Neuronal stem cell (in vitro differentiated cells): ENCODE measurements at regions not wholly inside any gene's neighbourhood (a gene's known extent, or its start where the extent isn't known, plus 50 kb on each side); places are given as distances from the start of the nearest gene placed in this dataset.

Experiments
- DNase-seq: peaks from one replicate; pipeline ENCODE4 v3.0.0-alpha.2; 2013; ENCODE audit warnings: low spot score
- H2AFZ ChIP-seq: one replicate; pipeline ENCODE4 v1.6.1; 2013; ENCODE audit warnings: mild to moderate bottlenecking, low read length, inconsistent platforms
- H2AK5ac ChIP-seq: 2 replicates; pipeline ENCODE4 v1.6.1; 2013; ENCODE audit warnings: low read depth, mild to moderate bottlenecking, inconsistent platforms, low read length, moderate library complexity, mixed read lengths
- H2BK120ac ChIP-seq: 2 replicates; pipeline ENCODE4 v1.6.1; 2013; ENCODE audit warnings: low read depth, mild to moderate bottlenecking, inconsistent platforms, low read length, moderate library complexity, mixed read lengths
- H2BK12ac ChIP-seq: one replicate; pipeline ENCODE4 v1.6.1; 2013; ENCODE audit warnings: low read length, inconsistent platforms
- H2BK15ac ChIP-seq: 2 replicates; pipeline ENCODE4 v1.6.1; 2013; ENCODE audit warnings: mild to moderate bottlenecking, low read length, inconsistent platforms, mixed read lengths
- H2BK5ac ChIP-seq: one replicate; pipeline ENCODE4 v1.6.1; 2013; ENCODE audit warnings: inconsistent platforms, mild to moderate bottlenecking, low read length, moderate library complexity
- H3K14ac ChIP-seq: one replicate; pipeline ENCODE4 v1.6.1; 2013; ENCODE audit warnings: low read length, inconsistent platforms
- H3K18ac ChIP-seq: 2 replicates; pipeline ENCODE4 v1.6.1; 2013; ENCODE audit warnings: low read length, inconsistent platforms
- H3K23ac ChIP-seq: 2 replicates; pipeline ENCODE4 v1.6.1; 2013; ENCODE audit warnings: low read depth, mild to moderate bottlenecking, mixed read lengths, low read length, inconsistent platforms; ENCODE audit not compliant: poor library complexity
- H3K27ac ChIP-seq: replicated peaks from 3 replicates; pipeline ENCODE4 v1.5.1; 2013; ENCODE audit warnings: low read length, inconsistent platforms
- H3K27me3 ChIP-seq, 3 experiments: 2 replicates each; pipeline ENCODE4 v1.6.1; 2013; ENCODE audit warnings: low read length in 3 of 3, mild to moderate bottlenecking in 2 of 3, inconsistent platforms in 1 of 3, low read depth in 1 of 3, mixed read lengths in 1 of 3, moderate library complexity in 1 of 3; ENCODE audit not compliant: control insufficient read depth in 3 of 3, insufficient read depth in 3 of 3
- H3K36me3 ChIP-seq, 2 donors: replicated peaks in 1 of 2; 2 replicates each; pipeline ENCODE4 v1.6.1; 2013; ENCODE audit warnings: low read length in 2 of 2; ENCODE audit not compliant: control insufficient read depth in 2 of 2, insufficient read depth in 2 of 2
- H3K4ac ChIP-seq: 2 replicates; pipeline ENCODE4 v1.6.1; 2013; ENCODE audit warnings: inconsistent platforms, mild to moderate bottlenecking, low read length, moderate library complexity
- H3K4me1 ChIP-seq, 2 donors: 1 replicate in 1 of 2; 2 replicates in 1 of 2; pipeline ENCODE4 v1.6.1; 2013; ENCODE audit warnings: low read length in 2 of 2, low read depth in 1 of 2; ENCODE audit not compliant: control insufficient read depth in 2 of 2, insufficient read depth in 1 of 2
- H3K4me2 ChIP-seq: one replicate; pipeline ENCODE4 v1.6.1; 2013; ENCODE audit warnings: mild to moderate bottlenecking, low read length, inconsistent platforms; ENCODE audit not compliant: insufficient read depth, poor library complexity, severe bottlenecking
- H3K4me3 ChIP-seq, 2 donors: 2 replicates each; pipeline ENCODE4 v1.5.1; 2013; ENCODE audit warnings: low read length in 2 of 2, mild to moderate bottlenecking in 2 of 2, inconsistent platforms in 1 of 2, moderate library complexity in 1 of 2
- H3K79me1 ChIP-seq: one replicate; pipeline ENCODE4 v1.6.1; 2013; ENCODE audit warnings: low read depth, mild to moderate bottlenecking, inconsistent platforms, low read length, moderate library complexity
- H3K9ac ChIP-seq: one replicate; pipeline ENCODE4 v1.6.1; 2013; ENCODE audit warnings: mild to moderate bottlenecking, low read depth, low read length, inconsistent platforms; ENCODE audit not compliant: poor library complexity
- H3K9me3 ChIP-seq, 2 donors: replicated peaks in 1 of 2; 2 replicates each; pipeline versions ENCODE3 to v1.6.1; 2013; ENCODE audit warnings: low read length in 2 of 2, mild to moderate bottlenecking in 2 of 2, inconsistent platforms in 1 of 2, low read depth in 1 of 2, mixed read lengths in 1 of 2, moderate library complexity in 1 of 2; ENCODE audit not compliant: control insufficient read depth in 2 of 2, insufficient read depth in 1 of 2
- H4K8ac ChIP-seq: one replicate; pipeline ENCODE4 v1.6.1; 2013; ENCODE audit warnings: low read depth, mild to moderate bottlenecking, inconsistent platforms, low read length, moderate library complexity
- H4K91ac ChIP-seq: one replicate; pipeline ENCODE4 v1.6.1; 2013; ENCODE audit warnings: low read length, low read depth, mild to moderate bottlenecking, inconsistent platforms; ENCODE audit not compliant: poor library complexity
- WGBS, 2 donors: extraction: QIAGEN DNeasy Blood & Tissue Kit; methylation state at CpG; one replicate each; pipeline ENCODE4 v1.1.7; 2013; ENCODE audit warnings: missing lambda C conversion rate in 2 of 2, mixed read lengths in 1 of 2; ENCODE audit not compliant: insufficient read length in 2 of 2, insufficient replicate concordance in 1 of 2; ENCODE audit errors: extremely low coverage in 2 of 2; 5-methylcytosine and 5-hydroxymethylcytosine counted together

DNA sequence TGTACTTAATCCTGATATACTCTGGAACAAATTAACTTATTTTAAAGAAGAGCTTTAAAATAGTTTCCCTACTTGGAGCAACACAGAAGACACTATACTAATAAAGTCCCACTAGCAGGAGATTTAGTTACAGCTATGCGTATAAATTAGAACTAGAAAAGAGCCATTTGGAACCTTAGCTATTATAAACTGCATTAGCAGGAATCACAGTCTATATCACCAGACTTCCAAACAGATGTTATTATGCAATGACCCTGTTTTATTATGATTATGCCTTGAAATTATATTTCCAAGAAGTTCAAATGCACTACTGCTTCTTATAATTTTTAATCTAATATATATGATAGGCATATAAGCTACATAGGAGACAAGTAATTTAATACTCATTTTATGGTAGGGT, 95.5 kb upstream of the WDR44 start:
- Histone ChIP-seq H2BK12ac (no peak overlapping the region), H2BK5ac (no peak overlapping the region), H4K91ac (no peak overlapping the region), H3K36me3 (no peaks in the 10 kb centered on the region), H3K4me3 (no peak overlapping the region), H3K4me2 (no peak overlapping the region), H2BK15ac (no peak overlapping the region), H3K4me1 (no peaks in the 10 kb centered on the region), H4K8ac (no peak overlapping the region), H3K27ac (no peak overlapping the region), H2AFZ (no peak overlapping the region), H3K9ac (no peak overlapping the region), H3K14ac (no peak overlapping the region), H2AK5ac (no peak overlapping the region), H2BK120ac (no peak overlapping the region), H3K23ac (no peak overlapping the region), H3K79me1 (no peaks in the 10 kb centered on the region), H3K4ac (no peak overlapping the region), H3K18ac (no peak overlapping the region), H3K9me3 (no peaks in the 10 kb centered on the region), H3K27me3 (no peaks in the 10 kb centered on the region)
- no peak for DNase-seq
- no CpG with 5 or more reads among the region's 1 CpG for WGBS, 2 donors

- H3K36me3 ChIP-seq: no peaks in the 10 kb centered on the region
- H2AK5ac ChIP-seq: no peak overlapping the region
- H4K8ac ChIP-seq: no peak overlapping the region
- no peak overlapping the region for H3K4ac ChIP-seq
- no peak overlapping the region for H3K23ac ChIP-seq
- DNase-seq: no peak
- no peak overlapping the region for H3K4me2 ChIP-seq
- no peak overlapping the region for H3K14ac ChIP-seq
- no peak overlapping the region for H3K27ac ChIP-seq
- H2AFZ ChIP-seq: no peak overlapping the region
- H3K27me3 ChIP-seq: no peaks in the 10 kb centered on the region
- no peaks in the 10 kb centered on the region for H3K4me1 ChIP-seq
- no CpG with 5 or more reads among the region's 3 CpGs for WGBS, 2 donors
- H3K9ac ChIP-seq: no peak overlapping the region
- H3K4me3 ChIP-seq: no peak overlapping the region
- H2BK15ac ChIP-seq: no peak overlapping the region
- no peak overlapping the region for H2BK5ac ChIP-seq
- H3K18ac ChIP-seq: no peak overlapping the region
- no peaks in the 10 kb centered on the region for H3K9me3 ChIP-seq
- no peak overlapping the region for H2BK120ac ChIP-seq
- H3K79me1 ChIP-seq: no peaks in the 10 kb centered on the region
- H2BK12ac ChIP-seq: no peak overlapping the region
- H4K91ac ChIP-seq: no peak overlapping the region
These were observed 94.6 kb upstream of the WDR44 start for GRCh38 chrX:118251271-118251670.

GRCh38 chrX:118252967-118253366, 92.9 kb upstream of the WDR44 start:
- Histone ChIP-seq H3K36me3 (no peaks in the 10 kb centered on the region), H3K9me3 (no peaks in the 10 kb centered on the region), H3K4me2 (no peak overlapping the region), H2BK12ac (no peak overlapping the region), H4K8ac (no peak overlapping the region), H2BK15ac (no peak overlapping the region), H3K27me3 (no peaks in the 10 kb centered on the region), H3K79me1 (no peaks in the 10 kb centered on the region), H2BK5ac (no peak overlapping the region), H3K9ac (no peak overlapping the region), H3K27ac (no peak overlapping the region), H3K18ac (no peak overlapping the region), H4K91ac (no peak overlapping the region), H2AK5ac (no peak overlapping the region), H3K4me3 (no peak overlapping the region), H3K4ac (no peak overlapping the region), H2AFZ (no peak overlapping the region), H3K4me1 (no peaks in the 10 kb centered on the region), H3K14ac (no peak overlapping the region), H2BK120ac (no peak overlapping the region), H3K23ac (no peak overlapping the region)
- DNase-seq: no peak
- no CpG with 5 or more reads among the region's 2 CpGs for WGBS, 2 donors

DNA sequence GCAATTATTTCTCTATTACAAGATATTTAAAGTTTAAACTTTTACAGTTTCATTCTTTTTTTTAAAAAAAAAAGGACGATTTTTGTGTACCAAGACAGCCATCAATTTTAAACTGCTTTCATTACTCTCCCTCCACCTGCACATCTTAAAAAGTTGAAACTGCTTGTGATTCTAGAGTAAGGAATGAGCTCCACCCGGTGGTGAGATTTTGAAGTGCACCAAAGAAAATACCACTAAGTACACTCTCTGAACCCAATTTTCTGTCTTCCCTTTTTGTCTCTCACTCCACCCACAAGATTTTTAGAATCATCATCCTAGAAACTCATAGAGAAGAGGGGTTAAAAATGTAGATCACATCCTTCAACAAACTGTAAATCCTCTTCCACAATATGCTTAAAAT, 91.3 kb upstream of the WDR44 start:
- Histone ChIP-seq H3K9ac (no peak overlapping the region), H2BK12ac (no peak overlapping the region), H3K27ac (no peak overlapping the region), H2BK15ac (no peak overlapping the region), H4K8ac (no peak overlapping the region), H3K4me1 (no peaks in the 10 kb centered on the region), H3K36me3 (no peaks in the 10 kb centered on the region), H3K4me3 (no peak overlapping the region), H3K18ac (no peak overlapping the region), H2BK120ac (no peak overlapping the region), H4K91ac (no peak overlapping the region), H3K14ac (no peak overlapping the region), H3K4me2 (no peak overlapping the region), H3K9me3 (no peaks in the 10 kb centered on the region), H2BK5ac (no peak overlapping the region), H3K79me1 (no peaks in the 10 kb centered on the region), H3K4ac (no peak overlapping the region), H3K23ac (no peak overlapping the region), H3K27me3 (no peaks in the 10 kb centered on the region), H2AK5ac (no peak overlapping the region), H2AFZ (no peak overlapping the region)
- DNase-seq: peak; percentile 50
- WGBS, 2 donors: no CpG with 5 or more reads among the region's 2 CpGs
